Stimulated activated CD4-positive, alpha-beta T cell treated with anti-CD3 and anti-CD28 coated beads, Interleukin-4, amount 100 ng/mL, for 1 hour (primary cell): ENCODE measurements at regions not wholly inside any gene's neighbourhood (a gene's known extent, or its start where the extent isn't known, plus 50 kb on each side); places are given as distances from the start of the nearest gene placed in this dataset.
"Not testable (repeated sequence)": the region's sequence is repeated elsewhere in the genome, so short reads cannot be mapped to it uniquely, and the experiment has no call there.

ENCODE experiments used
- DNase-seq: peaks from one replicate; pipeline ENCODE4 v3.0.0-alpha.2; 2020

DNA sequence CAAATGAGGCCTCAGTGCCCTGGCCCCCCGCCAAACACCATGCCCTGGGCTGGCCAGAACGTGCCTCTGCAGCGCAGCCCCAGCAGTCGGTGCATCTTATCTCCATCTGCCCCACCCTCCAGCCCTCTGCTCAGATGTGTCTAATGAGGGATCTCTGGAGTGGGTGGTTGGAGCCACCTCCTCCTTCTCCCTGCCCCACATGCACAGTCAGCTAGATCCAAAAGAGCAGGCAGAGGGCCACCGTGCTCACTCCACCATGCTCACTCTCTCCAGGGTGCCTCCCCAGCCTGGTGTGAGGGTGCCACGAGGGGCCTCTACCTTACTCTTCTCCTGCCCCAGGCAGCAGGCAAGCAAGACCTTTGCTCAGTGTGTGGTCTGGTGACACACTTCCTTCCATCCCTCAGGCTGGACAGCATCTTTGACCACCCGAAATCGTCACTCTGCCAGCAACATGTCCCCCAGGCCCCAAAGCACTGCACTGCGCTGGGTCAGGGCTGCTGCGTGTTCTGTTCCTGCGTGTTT, 266.1 kb upstream of the HDAC4 start:
- DNase-seq = no peak

DNA sequence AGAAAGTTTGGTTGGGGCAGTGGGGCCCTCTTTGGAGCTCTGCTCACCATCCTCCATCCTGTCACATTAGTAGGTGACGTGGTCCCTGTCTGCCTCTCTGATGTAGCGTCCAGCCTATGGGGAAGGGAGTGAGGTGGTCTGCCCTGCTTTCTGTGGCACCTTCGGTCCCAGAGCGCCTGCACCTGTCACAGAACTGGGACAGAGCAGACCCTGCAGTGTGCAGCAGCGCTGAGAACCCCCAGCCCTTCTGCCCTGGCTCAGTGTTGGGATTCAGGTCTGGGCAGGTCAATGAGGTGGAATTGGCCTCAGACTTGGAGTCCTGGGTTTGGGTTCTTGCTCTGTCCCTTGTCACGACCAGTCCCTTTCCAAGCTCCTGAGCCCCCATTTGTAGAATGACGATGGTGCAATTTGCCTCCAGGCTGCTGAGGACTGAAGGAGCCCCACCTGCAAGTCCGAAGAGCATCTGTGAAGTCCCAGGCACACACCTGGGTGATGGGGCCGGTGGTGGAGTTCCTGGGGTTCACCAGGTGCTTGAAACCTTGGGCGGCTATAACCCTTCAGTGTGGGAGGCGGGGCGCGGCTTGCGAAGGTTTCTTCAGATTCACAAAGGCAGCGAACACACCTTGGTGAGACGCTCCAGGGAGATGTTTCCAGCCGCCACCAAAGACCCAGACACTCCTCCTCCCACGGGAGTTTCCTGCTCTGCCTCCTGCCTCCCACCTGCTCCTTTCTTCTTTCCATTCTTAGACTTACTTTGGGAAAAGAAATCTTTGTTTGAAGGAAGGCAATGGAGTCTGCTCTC, 265.4 kb upstream of the HDAC4 start:
- DNase-seq = no peak

DNA sequence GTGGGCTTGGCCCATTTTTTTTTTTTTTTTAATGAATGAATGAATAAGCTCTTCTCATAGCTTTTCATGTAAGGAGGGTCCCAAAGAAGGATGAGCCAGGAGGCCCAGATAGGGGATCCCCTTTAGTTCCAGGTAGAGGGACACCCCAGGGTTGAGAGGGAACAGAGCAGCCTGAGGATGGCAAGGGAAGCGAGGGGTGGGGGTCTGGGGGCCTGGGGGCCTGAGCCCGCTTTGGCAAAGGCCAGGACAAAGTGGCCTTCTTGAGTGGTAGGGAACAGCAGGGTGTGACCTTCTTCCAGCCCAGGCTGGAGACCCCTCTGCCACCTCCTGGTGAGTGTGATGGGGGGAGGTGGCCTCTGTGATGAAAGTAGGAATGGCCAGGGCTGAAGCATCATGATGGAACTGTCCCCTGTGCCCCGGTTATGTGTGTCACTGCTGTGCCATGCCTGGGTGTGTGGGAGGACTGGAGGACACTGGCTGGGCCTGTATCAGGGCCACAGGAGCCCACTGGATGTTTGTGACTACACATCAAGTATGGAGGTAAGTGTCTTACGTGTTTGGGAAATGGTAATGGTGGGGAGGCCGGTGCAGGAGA, 263.5 kb upstream of the HDAC4 start:
- no peak for DNase-seq

DNA sequence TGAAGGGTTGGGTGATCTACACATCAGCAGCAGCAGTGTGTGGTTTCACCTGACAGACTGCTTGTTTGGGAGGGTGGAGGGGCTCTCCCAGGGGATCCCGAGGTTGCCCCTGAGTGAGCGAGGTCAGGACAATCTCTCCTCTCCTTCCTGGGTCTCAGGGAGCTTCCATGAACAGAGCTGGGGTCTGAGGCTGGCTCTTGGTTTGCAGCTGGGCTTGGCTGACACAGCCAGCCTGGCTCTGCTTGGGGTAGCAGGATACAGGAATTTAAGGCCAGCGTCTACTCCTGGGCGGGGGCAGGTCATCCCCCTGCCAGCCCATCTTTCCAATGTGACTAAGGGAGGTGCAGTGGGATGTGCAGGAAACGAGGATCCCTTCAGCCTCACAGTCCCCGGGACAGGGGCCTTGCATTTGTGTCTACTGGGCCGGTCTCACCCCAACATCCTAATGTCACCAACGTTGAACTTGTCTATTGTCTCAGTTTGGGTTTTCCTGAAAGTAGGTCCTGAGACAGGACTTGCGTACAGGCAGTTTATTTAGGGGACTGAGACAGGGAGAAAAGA, 262.6 kb upstream of the HDAC4 start:
- DNase-seq = no peak

DNA sequence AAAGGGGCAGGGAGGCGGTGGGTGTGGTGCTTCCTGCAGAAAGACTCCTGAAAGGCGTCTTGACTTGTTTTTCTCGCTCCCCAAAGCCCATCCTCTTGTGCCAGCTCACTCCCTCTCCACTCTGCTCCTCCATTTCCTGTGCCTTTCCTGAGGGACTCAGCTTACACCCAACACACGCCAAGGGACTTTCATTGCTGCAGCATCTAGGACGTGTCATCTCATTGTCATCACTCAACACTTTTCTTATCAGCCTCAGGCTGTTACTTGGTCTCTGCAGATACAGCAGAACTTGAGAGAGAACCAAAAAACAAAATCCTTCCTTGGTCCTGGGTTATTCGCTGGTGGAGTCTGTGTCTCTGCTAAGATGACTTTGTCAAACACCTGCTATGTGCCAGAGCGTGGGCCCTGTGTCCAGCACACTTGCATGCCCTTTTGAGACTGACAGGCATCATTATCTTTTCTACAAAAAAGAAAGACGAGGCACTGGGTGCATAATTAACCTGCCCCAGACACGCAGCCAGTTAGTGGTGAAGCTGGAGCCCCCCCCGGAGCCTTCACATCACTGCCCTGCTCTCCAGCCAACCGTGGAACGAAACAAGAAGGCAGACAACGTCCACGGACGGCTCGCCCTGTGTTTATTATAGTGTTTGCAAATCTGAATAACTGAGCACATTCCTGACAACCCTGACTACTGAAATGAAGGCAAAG, 261.7 kb upstream of the HDAC4 start:
- DNase-seq = no peak

DNA sequence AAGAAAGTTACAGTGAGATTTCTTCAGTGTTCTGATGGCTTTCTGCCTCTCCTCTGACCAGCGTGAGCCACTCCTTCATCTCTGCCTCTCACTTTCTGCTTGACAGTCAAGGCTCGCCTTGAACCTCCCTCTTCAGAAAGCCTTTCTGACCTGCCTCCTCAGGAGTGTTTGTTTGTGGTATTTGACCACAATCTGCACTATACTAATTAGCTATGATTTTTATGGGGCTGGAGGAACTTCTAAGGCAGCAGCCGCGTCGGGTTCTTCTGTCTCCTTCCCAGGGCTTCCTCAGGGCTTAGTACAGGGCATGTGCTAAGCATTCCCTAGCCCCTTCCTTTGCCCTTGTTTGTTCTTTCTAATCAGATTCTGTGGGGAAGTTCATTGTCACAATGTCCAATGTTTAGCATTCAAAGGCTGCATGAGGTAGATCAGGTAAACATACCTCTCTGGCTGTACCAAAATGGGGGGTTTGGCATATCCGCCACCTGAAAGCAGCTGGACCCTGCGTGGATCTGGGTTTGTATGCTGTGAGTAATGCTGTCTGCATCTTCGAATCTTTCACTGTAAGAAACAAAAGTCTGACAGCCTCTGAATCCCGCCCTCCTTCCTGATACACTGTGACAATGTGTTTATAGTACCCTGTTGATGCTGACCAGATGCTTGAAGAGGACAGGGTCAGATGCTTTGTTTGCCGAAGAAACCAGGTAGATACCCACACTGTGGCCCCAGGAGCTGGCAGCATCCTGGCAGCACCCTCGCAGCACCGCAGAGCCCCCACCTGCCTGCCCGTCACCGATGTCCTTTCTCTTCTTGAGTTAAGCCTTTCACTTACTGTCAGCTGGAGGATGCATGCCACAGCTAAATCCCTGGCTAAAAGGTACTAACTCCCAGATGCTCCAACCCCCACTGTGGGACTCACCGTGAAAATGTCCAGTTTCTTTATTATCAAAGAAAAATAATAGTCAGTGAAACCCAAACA, 260.8 kb upstream of the HDAC4 start:
- no peak for DNase-seq

DNA sequence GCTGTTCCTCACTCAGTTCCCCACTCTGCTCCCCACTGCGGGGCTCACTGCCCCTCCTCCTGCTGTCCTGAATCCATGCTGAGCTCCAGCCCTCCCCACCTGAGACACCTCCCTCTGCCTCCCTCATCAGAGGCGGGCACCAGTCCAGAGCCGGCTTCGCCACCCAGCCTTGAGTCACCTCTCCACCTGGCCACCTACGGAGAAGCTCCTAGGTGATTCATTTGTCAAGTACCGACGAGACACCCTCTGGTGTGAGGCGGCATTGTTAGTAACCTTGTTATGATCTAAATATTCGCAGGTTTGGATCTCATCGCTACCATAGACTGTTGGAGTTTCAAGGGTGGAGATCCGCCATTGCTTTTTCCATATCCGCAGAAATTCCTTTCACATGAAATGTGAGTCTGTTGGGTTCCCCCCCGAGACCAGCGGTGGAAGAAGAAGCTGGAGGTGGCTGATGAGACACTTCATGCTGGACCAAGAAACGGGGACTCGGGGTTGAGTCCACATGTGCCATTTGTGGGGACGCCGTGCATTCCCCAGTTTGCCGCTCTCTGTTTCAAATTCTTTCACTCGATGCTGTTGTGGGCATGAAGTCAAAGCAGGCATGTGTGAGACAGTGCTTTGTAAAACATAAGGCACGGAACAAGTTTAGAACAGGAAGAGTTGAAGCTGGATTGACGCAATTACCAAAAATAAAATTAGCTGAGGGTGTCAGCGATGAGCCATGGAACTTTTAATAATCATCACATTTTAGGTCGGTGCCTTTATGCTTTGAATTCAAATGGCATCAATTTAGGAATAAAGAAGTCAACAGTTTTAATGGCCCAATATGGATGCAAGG, 259.8 kb upstream of the HDAC4 start:
- no peak for DNase-seq

DNA sequence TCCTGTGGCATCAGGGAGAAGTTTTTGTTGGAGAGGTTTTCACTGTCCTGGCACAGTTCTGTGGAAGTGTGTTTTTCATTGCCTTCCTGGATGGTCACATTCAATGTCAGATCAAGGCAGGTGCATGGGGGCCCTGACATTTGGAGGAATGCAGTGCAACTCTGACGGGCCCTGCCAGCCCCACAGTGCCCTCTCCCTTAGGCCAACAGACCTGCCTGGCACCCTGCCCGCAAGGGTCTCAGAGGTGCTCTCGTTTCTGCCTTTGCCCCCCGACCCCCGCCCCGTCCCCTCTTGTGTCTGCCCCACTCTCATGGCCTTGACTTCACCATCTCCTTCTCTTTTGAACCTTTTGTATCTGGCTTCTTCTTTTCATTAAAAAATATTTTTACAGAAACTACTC, 257.2 kb upstream of the HDAC4 start:
- DNase-seq = no peak

DNA sequence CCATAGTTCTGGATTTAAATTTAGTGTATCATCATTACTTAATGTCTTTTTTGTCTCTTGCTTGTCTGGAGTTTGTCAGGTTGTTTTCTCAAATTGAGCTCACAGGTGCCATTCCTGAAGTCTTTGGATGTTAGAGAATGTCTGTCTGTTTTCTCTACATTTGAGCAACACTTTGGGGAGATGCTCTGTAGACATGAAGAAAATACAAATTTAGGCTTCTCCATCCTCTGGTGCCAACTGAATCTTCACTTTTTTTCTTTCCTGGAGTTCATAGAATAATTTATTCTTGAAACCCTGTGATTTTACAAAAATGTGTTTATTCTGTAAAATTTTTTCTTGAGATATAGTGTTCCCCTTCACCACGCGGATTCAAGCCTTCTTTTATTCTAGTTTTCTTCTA, 256.4 kb upstream of the HDAC4 start:
- DNase-seq = no peak

DNA sequence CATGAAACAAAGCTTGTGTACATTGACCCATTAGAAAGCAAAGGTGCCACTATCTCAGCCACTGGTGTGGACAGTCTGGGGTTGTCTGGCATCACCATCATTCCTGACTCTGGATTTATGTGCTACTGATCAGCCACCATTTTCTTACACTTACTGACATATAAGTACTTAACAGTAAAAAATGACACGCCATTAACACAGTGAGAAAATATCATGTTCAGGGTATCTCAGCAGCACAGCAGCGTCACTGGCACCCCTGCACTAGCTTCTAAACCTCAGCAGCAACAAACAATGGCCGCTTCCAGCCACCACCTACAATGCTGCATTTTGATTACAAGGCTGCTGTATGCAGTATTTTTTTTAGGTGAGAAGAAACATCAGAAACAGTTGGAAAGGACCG, 253.4 kb upstream of the HDAC4 start:
- DNase-seq = no peak

DNA sequence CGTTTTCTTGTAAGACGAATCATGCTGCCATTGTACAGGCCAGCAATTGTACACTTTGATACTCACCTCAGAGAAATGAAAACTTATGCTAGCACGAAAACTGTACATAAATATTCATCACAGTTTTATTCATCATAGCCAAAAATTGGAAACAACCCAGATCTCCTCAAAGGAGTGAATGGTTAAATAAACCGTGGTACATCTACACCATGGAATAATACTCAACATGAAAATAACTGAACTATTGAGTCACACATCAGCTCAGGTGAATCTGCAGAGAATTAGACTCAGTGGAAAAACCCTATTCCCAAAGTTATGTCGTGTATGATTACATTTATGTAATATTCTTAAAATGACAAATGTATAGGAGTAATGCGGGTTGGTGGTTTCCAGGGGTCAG, 251.0 kb upstream of the HDAC4 start:
- DNase-seq = no peak

DNA sequence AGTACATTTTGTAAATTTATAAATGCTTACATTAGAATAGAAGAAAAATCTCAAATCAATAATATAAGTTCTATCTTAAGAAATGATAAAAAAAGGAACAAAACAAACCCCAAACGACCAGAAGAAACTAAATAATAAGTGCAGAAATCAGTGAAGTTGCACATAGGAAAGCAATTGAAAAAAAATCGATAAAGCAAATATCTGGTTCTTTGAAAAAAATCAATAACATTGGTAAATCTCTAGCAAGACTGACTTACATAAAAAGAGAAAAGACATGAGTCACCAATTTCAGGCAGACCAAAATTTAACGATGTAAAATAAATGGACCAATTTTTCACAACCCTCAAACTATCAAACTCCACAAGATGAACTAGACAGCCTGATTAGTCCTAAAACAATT, 249.9 kb upstream of the HDAC4 start:
- DNase-seq = no peak

DNA sequence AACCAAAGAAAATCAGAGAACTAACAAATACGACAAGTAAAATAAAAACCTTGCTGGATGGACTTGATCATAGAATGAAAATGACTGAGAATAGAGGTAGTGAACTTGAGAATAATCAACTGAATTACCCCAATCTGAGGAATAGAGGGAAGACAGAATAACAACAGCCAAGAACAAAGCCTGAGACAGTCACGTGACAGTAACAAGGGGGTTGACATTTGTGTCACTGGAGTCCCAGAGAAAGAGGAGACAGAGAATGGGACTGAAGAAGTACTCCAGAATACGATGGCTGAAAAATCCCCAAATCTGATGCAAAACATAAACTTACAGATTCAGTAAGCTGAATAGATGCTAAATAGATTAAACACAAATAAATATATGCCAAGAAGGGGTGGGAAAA, 248.5 kb upstream of the HDAC4 start:
- no peak for DNase-seq

DNA sequence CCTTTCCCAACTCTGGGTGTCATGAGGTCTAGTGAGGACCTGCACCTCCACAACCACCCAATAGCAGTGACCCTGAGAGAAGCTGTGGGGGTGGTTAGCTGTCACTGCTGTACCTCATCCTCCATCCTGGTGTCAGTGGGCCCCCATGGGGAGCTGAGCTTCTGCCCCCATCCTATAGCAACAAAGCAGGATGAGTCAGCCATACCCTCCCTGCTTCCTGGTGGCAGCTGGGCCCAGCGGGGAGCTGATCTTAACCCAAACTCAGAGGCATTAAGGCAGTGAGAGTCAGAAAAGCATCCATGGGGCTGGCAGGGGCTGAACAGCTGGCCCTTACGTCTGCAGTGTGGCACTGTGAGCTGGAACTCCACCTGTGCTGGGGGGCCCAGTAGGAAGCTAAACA, 247.8 kb upstream of the HDAC4 start:
- no peak for DNase-seq

DNA sequence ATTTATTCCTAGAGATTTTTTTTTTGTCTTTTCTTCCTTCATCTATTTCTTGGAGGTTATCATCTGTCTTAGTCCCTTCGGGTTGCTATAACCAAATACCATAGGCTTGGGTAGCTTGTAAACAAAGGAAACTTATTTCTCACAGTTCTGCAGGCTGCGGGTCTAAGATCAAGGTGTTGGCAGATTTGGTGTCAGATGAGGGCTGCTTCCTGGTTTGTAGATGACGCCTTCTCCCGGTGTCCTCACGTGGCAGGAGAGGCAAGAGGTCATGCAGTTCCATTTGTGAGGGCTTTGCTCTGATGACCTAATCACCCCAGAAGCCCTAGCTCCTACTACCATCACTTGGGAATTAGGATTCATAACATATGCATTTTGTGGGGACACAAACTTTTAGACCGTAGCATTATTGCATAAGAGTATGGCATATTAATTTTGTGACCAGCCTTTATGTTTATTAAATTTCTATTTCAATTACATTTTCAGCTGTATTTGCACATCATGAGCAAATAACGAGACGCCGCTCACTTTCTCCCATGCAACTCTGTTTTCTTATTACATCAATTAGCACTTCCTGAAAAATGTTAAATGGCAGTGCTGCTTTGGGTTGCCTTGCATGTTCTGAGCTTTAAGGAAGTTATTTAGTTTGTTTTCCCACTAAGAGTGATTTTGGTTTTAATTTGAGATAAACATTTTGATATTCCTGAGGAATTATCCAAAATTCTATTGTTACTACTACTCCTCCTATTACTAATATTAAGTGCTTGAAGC, 246.4 kb upstream of the HDAC4 start:
- DNase-seq = no peak

DNA sequence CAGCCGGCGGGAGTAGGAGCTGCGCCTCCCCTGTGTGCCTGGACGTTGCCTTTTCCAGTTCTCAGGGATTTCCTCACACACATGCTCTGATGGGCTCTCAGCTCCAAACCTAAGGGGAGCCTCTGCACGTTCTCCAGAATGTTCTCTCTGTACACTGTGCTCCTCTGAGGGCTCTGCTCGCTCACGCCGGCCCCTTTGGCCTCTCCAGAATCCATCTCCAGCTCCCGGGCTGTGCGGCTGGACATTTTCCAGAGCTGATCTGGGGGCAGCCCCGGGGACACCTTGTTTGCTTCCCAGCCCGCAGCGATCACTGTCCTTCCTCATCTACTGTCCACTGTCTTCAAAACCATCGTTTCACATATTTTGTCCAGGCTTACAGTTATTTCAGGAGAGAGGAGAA, 245.4 kb upstream of the HDAC4 start:
- DNase-seq = no peak

DNA sequence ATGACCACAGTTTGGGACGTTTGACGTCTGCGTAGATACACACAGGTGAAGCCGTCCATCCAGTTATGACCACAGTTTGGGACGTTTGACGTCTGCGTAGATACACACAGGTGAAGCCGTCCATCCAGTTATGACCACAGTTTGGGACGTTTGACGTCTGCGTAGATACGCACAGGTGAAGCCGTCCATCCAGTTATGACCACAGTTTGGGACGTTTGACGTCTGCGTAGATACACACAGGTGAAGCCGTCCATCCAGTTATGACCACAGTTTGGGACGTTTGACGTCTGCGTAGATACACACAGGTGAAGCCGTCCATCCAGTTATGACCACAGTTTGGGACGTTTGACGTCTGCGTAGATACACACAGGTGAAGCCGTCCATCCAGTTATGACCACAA, 243.8 kb upstream of the HDAC4 start:
- not testable (repeated sequence) for DNase-seq

DNA sequence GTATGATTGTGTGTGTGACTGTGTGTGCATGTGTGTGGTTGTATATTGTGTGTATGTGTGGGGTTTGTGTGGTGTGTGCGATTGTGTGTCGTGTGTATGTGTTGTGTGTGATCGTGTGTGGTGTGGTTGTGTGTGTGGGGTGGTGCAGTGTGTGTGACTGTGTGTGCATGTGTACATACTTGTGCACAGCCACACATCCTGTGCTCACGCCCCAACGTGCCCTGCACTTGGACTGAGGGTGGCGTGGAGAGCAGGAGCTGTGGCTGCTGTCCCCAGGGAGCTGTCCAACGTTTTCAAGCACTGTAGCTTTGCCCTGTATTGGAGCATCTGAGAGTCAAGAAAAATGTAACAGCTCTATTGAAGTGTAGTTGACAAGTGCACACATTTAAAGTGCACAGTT, 243.2 kb upstream of the HDAC4 start:
- DNase-seq = no peak

DNA sequence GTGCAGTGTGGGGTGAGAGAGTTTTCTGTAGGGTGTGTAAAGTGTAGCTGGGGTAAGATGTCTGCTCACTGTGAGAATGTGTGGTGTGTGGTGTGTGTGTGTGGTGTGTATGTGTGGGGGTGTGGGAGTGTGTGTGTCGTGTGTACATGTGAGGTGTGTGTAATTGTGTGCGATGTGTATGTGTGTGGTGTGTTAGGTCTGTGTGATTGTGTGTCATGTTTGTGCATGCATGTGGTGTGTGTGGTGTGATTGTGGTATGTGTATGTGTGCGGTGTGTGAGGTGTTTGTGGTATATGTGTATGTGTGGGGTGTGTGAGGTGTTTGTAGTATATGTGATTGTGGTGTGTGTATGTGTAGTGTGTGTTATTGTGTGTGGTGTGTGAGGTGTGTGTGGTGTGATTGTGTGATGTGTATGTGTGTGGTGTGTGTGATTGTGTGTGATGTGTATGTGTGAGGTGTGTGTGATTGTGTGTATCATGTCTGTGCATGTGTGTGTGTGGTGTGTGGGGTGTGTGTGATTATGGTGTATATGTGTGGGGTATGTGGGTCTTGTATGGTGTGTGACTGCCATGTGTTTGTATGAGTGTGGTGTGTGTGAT, 241.7 kb upstream of the HDAC4 start:
- DNase-seq = no peak

DNA sequence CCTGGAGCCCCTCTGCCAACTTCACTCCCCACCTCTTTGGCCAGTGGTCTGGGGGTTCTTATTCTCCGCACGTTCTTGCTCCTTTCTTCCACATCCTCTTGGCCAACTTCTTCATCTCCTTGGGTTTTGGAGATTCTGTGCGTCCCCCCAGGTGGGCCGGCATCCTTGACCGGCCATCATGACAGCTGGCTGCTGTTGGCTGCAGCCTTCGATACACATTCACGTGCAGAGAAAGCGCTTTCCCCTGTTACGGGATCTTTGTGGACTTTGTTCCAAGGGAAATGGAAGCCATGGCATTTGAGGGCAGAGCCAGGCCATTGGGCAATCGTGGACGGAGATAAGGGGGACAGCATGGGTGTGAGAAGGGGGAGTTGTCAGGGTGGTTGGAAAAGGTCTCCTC, 241.1 kb upstream of the HDAC4 start:
- DNase-seq = not testable (repeated sequence)
